GM12875 (cell line): ENCODE measurements at regions not wholly inside any gene's neighbourhood (a gene's known extent, or its start where the extent isn't known, plus 50 kb on each side); places are given as distances from the start of the nearest gene placed in this dataset.

Experiments
- H3K4me3 ChIP-seq: one replicate; pipeline ENCODE4 v1.5.1; 2011; ENCODE audit warnings: low read depth, low read length, control low read depth
- TF ChIP-seq, protein P1 (sequence below): IDR thresholded peaks from 2 replicates; pipeline ENCODE4 v1.5.1; 2011; ENCODE audit warnings: low read depth, mild to moderate bottlenecking, control low read depth, inconsistent platforms, low read length, moderate library complexity, borderline replicate concordance; ENCODE audit not compliant: insufficient read depth

DNA sequence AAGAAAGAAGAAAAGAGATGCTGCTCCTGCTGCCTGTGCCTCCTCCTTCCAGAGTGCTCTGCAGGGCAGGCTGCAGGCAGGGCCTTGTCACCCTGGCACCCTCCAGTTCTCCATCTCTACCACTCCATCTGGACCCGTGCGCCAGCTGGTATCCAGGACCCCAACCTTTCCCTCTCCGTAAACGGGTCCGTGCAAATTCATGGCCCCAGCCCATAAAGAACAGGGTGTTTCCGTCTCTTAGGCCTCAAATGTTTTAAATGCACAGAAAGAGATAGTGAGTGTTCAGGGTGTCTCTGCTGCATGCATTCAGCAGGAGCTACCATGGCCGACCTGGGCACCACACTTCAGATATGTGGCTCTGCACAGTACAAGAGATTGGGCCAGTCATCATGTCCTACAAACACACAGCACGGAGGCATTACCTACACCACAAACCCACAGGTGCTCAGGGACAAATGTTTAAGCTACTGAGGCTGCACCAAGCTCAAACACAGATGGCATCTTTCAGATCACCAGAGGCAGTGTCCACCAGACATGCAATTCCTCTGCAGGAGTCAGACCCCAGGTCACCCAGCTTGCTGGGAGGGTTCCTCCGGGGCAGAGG lies 258.1 kb downstream of the DLL1 start:
- TF ChIP-seq, protein P1, sequence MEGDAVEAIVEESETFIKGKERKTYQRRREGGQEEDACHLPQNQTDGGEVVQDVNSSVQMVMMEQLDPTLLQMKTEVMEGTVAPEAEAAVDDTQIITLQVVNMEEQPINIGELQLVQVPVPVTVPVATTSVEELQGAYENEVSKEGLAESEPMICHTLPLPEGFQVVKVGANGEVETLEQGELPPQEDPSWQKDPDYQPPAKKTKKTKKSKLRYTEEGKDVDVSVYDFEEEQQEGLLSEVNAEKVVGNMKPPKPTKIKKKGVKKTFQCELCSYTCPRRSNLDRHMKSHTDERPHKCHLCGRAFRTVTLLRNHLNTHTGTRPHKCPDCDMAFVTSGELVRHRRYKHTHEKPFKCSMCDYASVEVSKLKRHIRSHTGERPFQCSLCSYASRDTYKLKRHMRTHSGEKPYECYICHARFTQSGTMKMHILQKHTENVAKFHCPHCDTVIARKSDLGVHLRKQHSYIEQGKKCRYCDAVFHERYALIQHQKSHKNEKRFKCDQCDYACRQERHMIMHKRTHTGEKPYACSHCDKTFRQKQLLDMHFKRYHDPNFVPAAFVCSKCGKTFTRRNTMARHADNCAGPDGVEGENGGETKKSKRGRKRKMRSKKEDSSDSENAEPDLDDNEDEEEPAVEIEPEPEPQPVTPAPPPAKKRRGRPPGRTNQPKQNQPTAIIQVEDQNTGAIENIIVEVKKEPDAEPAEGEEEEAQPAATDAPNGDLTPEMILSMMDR, result no peak
- no peak overlapping the region for H3K4me3 ChIP-seq

DNA sequence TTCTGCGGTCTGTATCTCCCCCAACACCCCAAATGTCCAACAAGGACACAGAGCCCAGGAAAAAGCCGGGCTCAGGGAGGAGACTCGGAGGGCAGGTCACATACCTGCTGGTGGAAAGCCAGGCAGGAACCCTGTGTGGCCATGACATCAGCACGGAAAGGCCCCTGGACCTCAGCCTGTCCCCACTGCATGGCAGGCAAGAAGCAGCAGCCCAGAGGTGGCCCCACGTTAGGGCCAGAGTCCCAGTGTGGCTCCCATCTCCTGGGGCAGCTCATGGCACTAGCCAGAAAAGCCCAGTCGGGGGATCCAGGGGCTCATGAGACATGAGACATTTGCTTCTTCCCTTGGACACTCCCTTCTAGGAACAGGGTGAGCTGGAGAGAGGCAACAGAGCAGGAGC lies 258.7 kb downstream of the DLL1 start:
- TF ChIP-seq, protein P1, result no peak
- H3K4me3 ChIP-seq, result no peak overlapping the region

DNA sequence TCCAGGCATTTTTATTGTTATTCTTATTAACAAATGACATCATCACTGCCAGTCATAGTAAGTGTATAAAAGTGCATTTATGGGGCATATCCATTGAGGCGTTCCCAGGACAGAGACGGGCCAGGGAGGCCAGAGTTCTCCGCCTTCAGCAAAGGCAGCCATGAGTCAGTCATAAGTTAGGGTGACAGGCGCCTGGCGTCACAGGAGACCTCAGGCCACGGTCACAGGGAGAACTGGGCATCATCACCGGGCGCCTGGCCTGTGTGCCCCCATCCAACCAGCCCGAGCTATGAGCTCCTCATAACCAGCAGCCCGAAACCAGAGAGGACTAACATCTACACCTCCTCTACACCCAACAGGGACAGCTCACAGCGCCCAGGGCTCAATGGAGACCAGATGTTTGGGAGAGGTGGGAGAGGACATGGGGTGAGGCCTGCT lies 259.2 kb downstream of the DLL1 start:
- H3K4me3 ChIP-seq, result no peak overlapping the region
- TF ChIP-seq, protein P1, result no peak

DNA sequence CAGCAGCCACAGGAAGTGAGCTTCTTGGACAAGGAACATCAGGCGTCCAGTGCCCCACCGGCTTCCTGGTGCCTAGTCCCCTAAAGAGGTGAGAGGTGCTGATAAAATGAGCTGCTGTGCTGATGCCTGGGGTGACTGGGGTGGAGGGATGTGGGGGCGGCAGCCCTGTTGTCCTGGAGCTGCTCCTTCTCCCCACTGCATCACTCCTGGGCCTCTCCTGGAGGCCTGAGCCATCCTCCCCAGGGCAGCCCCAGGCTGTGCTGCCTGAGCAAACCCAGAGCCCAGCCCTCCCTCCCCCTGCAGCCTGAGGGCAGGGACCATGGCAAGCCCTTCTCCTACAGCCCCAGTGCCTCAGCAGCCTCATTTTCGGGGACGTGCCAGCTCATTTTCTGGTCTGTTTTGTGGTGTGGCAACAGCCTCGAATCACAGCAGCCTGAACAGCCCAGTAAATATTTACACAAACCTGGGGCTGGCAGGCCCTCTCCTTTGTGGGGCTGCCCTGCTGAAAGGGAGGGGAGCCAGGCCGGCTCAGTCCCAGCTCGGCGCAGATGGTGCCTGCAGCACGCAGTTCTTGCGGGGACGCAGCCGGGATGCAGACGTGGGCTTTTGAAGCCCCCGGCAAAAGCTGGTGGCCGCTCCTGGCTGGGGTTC lies 259.9 kb downstream of the DLL1 start:
- TF ChIP-seq, protein P1, result no peak
- no peak overlapping the region for H3K4me3 ChIP-seq

DNA sequence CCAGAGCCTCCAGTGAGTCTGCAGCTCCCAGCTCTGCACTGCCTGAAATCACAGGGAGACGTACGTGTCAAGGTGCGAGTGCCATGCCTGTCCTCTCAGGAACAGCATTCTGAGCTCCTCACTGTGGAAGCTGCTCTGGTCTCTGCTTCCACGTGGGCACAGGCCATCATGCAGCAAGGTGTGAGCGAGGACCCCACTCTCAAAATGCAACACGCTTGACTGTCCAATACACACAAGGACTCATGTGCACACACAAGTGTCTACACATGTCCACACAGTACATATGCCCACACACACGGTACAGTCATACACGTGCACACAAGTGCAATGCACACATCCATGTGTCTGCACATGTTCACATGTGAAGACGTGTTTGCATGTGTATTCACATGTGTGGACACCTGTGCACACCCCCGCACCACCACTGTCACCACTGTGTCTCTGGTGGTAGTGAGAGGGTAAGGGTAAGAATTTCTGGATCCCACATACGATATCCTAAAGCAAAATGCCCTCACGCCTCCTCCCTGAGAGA lies 260.5 kb downstream of the DLL1 start:
- TF ChIP-seq, protein P1, result no peak
- H3K4me3 ChIP-seq, result no peak overlapping the region

DNA sequence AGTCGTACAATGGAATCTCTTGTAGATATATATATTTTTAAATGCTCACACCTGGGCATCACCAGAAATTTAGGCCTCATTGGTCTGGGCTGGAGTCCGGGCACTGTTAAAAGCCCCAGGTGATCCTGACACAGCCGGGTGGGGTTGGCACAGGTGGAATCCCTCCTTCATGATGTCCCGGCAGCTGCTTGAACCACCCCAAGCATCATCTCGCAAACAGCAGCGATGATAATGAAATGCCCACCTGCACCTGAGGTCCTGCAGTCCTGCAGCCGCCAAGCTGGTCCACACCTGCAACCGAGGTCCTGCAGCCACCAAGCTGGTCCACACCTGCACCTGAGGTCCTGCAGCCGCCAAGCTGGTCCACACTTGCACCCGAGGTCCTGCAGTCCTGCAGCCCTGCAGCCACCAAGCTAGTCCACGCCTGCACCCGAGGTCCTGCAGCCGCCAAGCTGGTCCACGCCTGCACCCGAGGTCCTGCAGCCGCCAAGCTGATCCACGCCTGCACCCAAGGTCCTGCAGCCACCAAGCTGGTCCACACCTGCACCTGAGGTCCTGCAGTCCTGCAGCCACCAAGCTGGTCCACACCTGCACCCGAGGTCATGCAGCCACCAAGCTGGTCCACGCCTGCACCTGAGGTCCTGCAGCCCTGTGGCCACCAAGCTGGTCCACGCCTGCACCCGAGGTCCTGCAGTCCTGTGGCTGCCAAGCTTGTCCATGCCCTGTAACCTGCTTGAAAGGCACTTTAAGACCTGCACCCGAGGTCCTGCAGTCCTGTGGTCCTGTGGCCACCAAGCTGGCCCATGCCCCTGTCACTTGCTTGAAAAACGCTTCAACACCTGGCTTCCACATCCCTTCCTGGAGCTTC lies 261.2 kb downstream of the DLL1 start:
- no peak overlapping the region for H3K4me3 ChIP-seq
- TF ChIP-seq, protein P1, result no peak
